Endothelial cell of umbilical vein (primary cell): ENCODE measurements at regions not wholly inside any gene's neighbourhood (a gene's known extent, or its start where the extent isn't known, plus 50 kb on each side); places are given as distances from the start of the nearest gene placed in this dataset.

Experiments
- BruUV-seq: library from RNA; stranded (reverse); fragments of 400-500 nt; replicated peaks from 2 replicates; lab custom pipeline; 2021; lab: Mats Ljungman, UMichigan
- CTCF ChIA-PET: fragments of 300-600, 350-600 bp; sonication (Branson Sonifier 250); formaldehyde crosslinking; loops from one replicate; lab custom pipeline; 2021; ENCODE audit warnings: antibody characterized with exemption, inconsistent platforms; lab: Charles Lee
- POLR2A ChIA-PET: fragments of 300-600, 350-600 bp; sonication (Branson Sonifier 250); formaldehyde crosslinking; loops from one replicate; lab custom pipeline; 2021; ENCODE audit warnings: antibody characterized with exemption, inconsistent platforms; lab: Charles Lee
- DNase-seq: peaks from one replicate; pipeline ENCODE4 v3.0.0-alpha.2; 2011; ENCODE audit warnings: low read depth, low spot score
- FAIRE-seq: peaks from 2 replicates; lab custom pipeline; 2011; peaks lifted over from hg19 to GRCh38; lab: Jason Lieb, UNC
- H2AFZ ChIP-seq: 2 replicates; pipeline ENCODE4 v1.6.0; 2012; ENCODE audit warnings: low read depth, low read length, control low read depth, inconsistent platforms
- H3K27ac ChIP-seq: 2 replicates; pipeline ENCODE4 v1.5.1; 2011; ENCODE audit warnings: low read depth, mild to moderate bottlenecking, control low read depth, low read length, moderate library complexity; ENCODE audit not compliant: insufficient read depth
- H3K27me3 ChIP-seq, 2 experiments: 2 replicates each; pipeline versions ENCODE4 v1.6.0 to v1.6.1; 2011; ENCODE audit warnings: low read length in 2 of 2, mixed read lengths in 1 of 2; ENCODE audit not compliant: control insufficient read depth in 2 of 2, insufficient read depth in 2 of 2
- H3K36me3 ChIP-seq, 2 experiments: 2 replicates in 1 of 2; 3 replicates in 1 of 2; pipeline ENCODE4 v1.5.1; 2011; ENCODE audit warnings: low read length in 2 of 2, mild to moderate bottlenecking in 1 of 2, moderate library complexity in 1 of 2; ENCODE audit not compliant: control insufficient read depth in 2 of 2, insufficient read depth in 2 of 2; ENCODE audit errors: extremely low read depth in 1 of 2
- H3K4me1 ChIP-seq: 3 replicates; pipeline ENCODE4 v1.5.1; 2011; ENCODE audit warnings: mild to moderate bottlenecking, low read length; ENCODE audit not compliant: control insufficient read depth, insufficient read depth; ENCODE audit errors: extremely low read depth
- H3K4me2 ChIP-seq: 2 replicates; pipeline ENCODE4 v1.6.1; 2011; ENCODE audit warnings: low read length, control low read depth, mixed read lengths; ENCODE audit not compliant: insufficient read depth
- H3K4me3 ChIP-seq, 3 experiments: fragments of 200-600 bp in 1 of 3; sonication (generic), shearing (Covaris generic) in 1 of 3; replicated peaks in 1 of 3; 2 replicates each; pipeline ENCODE4 v1.5.1; 2011 to 2016; ENCODE audit warnings: control low read depth in 3 of 3, low read length in 3 of 3, mild to moderate bottlenecking in 2 of 3, inconsistent platforms in 1 of 3, low read depth in 1 of 3, moderate library complexity in 1 of 3; ENCODE audit not compliant: insufficient read depth in 1 of 3
- H3K79me2 ChIP-seq: 2 replicates; pipeline ENCODE4 v1.6.0; 2012; ENCODE audit warnings: low read length, inconsistent platforms; ENCODE audit not compliant: control insufficient read depth, insufficient read depth
- H3K9ac ChIP-seq: replicated peaks from 2 replicates; pipeline ENCODE3; 2011; ENCODE audit warnings: low read length, control low read depth; ENCODE audit not compliant: insufficient read depth; ENCODE audit errors: extremely low read depth
- H3K9me1 ChIP-seq: replicated peaks from 3 replicates; pipeline ENCODE4 v1.6.0; 2011; ENCODE audit warnings: mild to moderate bottlenecking, low read length; ENCODE audit not compliant: control insufficient read depth, insufficient read depth; ENCODE audit errors: extremely low read depth
- H3K9me3 ChIP-seq: replicated peaks from 2 replicates; pipeline ENCODE4 v1.5.1; 2012; ENCODE audit warnings: low read length, inconsistent platforms; ENCODE audit not compliant: control insufficient read depth, insufficient read depth
- H4K20me1 ChIP-seq: replicated peaks from 2 replicates; pipeline ENCODE3; 2011; ENCODE audit warnings: mild to moderate bottlenecking, low read length; ENCODE audit not compliant: control insufficient read depth, insufficient read depth; ENCODE audit errors: extremely low read depth
- EZH2 ChIP-seq: IDR thresholded peaks from 2 replicates; pipeline ENCODE4 v1.6.1; 2012; ENCODE audit warnings: borderline replicate concordance, low read depth, mild to moderate bottlenecking, moderate library complexity, low read length, inconsistent platforms; ENCODE audit not compliant: severe bottlenecking
- GATA2 ChIP-seq: IDR thresholded peaks from 2 replicates; pipeline ENCODE4 v1.7.0; 2011; ENCODE audit warnings: low read depth, mild to moderate bottlenecking, moderate library complexity, mixed read lengths, low read length; ENCODE audit not compliant: insufficient read length, insufficient read depth
- JUN ChIP-seq: IDR thresholded peaks from 2 replicates; pipeline ENCODE4 v1.6.1; 2011; ENCODE audit warnings: borderline replicate concordance, low read depth; ENCODE audit not compliant: insufficient read length, insufficient read depth
- POLR2A ChIP-seq: IDR thresholded peaks from 2 replicates; pipeline ENCODE4 v1.6.1; 2012; ENCODE audit warnings: low read depth, mild to moderate bottlenecking, control low read depth, low read length
- POLR2AphosphoS5 ChIP-seq: IDR thresholded peaks from 2 replicates; pipeline ENCODE4 v1.6.1; 2012; ENCODE audit warnings: low read depth, mild to moderate bottlenecking, control low read depth, low read length, moderate library complexity; ENCODE audit not compliant: insufficient read depth
- dilution Hi-C: fragments of 300-500 bp; cut with MboI; formaldehyde crosslinking; loops from one replicate; pipeline ENCODE4 v1.15.0; 2019; ENCODE audit warnings: low sequenced_read_pairs; ENCODE audit not compliant: extremely low pct_ligation_motif_present
- intact Hi-C: fragments of 100-400 bp; cut with micrococcal nuclease; formaldehyde crosslinking; loops from one replicate; pipeline ENCODE4 v1.10.0; 2022
- TF ChIP-seq, protein P1 (sequence below), 2 donors: IDR thresholded peaks; 1 replicate in 1 of 2; 2 replicates in 1 of 2; pipeline ENCODE4 v1.5.1; 2011; ENCODE audit warnings: low read length in 2 of 2, mild to moderate bottlenecking in 2 of 2, moderate library complexity in 2 of 2, control low read depth in 1 of 2, inconsistent platforms in 1 of 2, low read depth in 1 of 2; ENCODE audit not compliant: insufficient read depth in 1 of 2; ENCODE audit errors: extremely low read depth in 1 of 2

DNA sequence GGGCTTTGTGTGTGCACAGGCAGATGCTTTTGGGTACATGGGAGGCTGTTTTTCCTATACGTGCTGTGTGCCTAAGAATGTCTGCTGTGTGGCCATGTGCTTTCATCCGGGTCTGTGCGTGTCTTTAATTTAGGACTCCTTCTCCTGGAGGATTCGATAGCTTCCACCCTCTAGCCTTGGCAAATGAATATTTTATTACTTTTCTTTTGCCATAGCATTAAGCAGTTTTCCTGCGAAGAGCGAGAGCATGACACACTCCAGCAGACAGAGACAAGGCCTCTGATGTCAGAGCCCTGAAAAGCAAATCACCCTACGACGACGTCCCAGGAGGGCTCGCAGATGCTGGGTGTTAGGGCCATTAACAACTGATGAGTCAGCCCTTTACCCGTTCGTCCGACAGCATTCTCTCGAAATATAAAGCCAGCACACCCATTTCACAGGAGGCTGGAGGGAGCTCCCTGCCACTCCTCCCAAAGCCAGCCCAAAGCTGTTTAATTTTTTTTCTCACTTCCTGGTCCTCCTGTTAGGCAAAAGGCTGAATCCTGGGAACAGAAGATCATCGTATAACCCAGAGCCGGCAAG lies 311.3 kb upstream of the ZMIZ1 start:
- H3K27me3 ChIP-seq: peaks cover 0 to 5% of the 10 kb centered on the region in 2 experiments
- peak overlapping the region; percentile 15 for H2AFZ ChIP-seq
- TF ChIP-seq EZH2 (no peak), POLR2A (no peak), JUN (no peak), GATA2 (no peak), POLR2AphosphoS5 (no peak)
- TF ChIP-seq, protein P1, sequence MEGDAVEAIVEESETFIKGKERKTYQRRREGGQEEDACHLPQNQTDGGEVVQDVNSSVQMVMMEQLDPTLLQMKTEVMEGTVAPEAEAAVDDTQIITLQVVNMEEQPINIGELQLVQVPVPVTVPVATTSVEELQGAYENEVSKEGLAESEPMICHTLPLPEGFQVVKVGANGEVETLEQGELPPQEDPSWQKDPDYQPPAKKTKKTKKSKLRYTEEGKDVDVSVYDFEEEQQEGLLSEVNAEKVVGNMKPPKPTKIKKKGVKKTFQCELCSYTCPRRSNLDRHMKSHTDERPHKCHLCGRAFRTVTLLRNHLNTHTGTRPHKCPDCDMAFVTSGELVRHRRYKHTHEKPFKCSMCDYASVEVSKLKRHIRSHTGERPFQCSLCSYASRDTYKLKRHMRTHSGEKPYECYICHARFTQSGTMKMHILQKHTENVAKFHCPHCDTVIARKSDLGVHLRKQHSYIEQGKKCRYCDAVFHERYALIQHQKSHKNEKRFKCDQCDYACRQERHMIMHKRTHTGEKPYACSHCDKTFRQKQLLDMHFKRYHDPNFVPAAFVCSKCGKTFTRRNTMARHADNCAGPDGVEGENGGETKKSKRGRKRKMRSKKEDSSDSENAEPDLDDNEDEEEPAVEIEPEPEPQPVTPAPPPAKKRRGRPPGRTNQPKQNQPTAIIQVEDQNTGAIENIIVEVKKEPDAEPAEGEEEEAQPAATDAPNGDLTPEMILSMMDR (IDR thresholded peaks at IDR 0.05; ENCODE audit: extremely low read depth in 1 of 2, insufficient read depth in 1 of 2, low read depth in 1 of 2, low read length in 2 of 2): no peak
- no peaks in the 10 kb centered on the region for H4K20me1 ChIP-seq
- no TSS peak for BruUV-seq
- peak overlapping the region; percentile 21 for H3K4me2 ChIP-seq
- H3K9me3 ChIP-seq: no peaks in the 10 kb centered on the region
- intact Hi-C loops (loop anchor here (1.0 to 10.0 kb wide), 6 partner anchors 57 to 587 kb away; partner anchors contain the start of genes PPIF and ZMIZ1), dilution Hi-C loops (no loop called here)
- H3K79me2 ChIP-seq: no peaks in the 10 kb centered on the region
- no peak overlapping the region for H3K4me3 ChIP-seq
- CTCF ChIA-PET: interaction anchor here (1.2 to 2.1 kb wide), 7 partner anchors 9 to 217 kb away, joined by 3 to 11 read pairs (median 5); no protein-coding TSS in a partner anchor
- POLR2A ChIA-PET: no interaction called here
- H3K36me3 ChIP-seq: no peaks in the 10 kb centered on the region
- H3K4me1 ChIP-seq: peaks cover 34% of the 10 kb centered on the region
- peak overlapping the region; percentile 54 for H3K27ac ChIP-seq
- H3K9me1 ChIP-seq: no peaks in the 10 kb centered on the region
- FAIRE-seq: peak; percentile 15
- no peak overlapping the region for H3K9ac ChIP-seq
- DNase-seq: no peak
